K562 (cell line): ENCODE measurements at regions not wholly inside any gene's neighbourhood (a gene's known extent, or its start where the extent isn't known, plus 50 kb on each side); places are given as distances from the start of the nearest gene placed in this dataset.

Source experiments
- ATAC-seq: fragments of 200-7000 bp; cut with Tn5 transposase; 3 replicates; pipeline ENCODE4 v1.9.1; 2020; ENCODE audit warnings: moderate library complexity
- BruUV-seq: library from RNA; stranded (reverse); fragments of 400-500 nt; replicated peaks from 2 replicates; lab custom pipeline; 2021; lab: Mats Ljungman, UMichigan
- CTCF ChIA-PET: fragments of 300-600 bp; formaldehyde crosslinking; extraction: SDS; loops from one replicate; lab custom pipeline; 2021; ENCODE audit warnings: low intra/inter-chr PET ratio; lab: Yijun Ruan, JAX
- POLR2A ChIA-PET: fragments of 300-600, 350-650 bp; sonication (Branson Sonifier 250); formaldehyde crosslinking; extraction: SDS; loops from one replicate; lab custom pipeline; 2021; ENCODE audit warnings: antibody characterized with exemption, inconsistent platforms; lab: Yijun Ruan, JAX
- DNase-seq, 4 experiments: peaks; one replicate each; pipeline versions ENCODE4 v3.0.0 to v3.0.0-alpha.2; 2011 to 2018; ENCODE audit warnings: low spot score in 3 of 4, mixed read lengths in 3 of 4; ENCODE audit errors: extremely low read depth in 1 of 4
- FAIRE-seq: peaks from 2 replicates; lab custom pipeline; 2011; peaks lifted over from hg19 to GRCh38; lab: Jason Lieb, UNC
- H2AFZ ChIP-seq: 2 replicates; pipeline ENCODE4 v1.6.0; 2011; ENCODE audit warnings: low read depth, low read length, control low read depth, inconsistent platforms
- H3K27ac ChIP-seq: fragments of 200-600 bp; 3 replicates; pipeline ENCODE4 v1.8.0; 2011; ENCODE audit warnings: low read depth, mild to moderate bottlenecking, control low read depth, inconsistent platforms, low read length, moderate library complexity, mixed read lengths; ENCODE audit errors: extremely low read depth
- H3K27me3 ChIP-seq, 2 experiments: fragments of 300-600 bp in 1 of 2; 2 replicates in 1 of 2; 3 replicates in 1 of 2; pipeline versions ENCODE4 v1.6.0 to v1.8.0; 2011; ENCODE audit warnings: inconsistent platforms in 2 of 2, low read length in 2 of 2, mild to moderate bottlenecking in 1 of 2, mixed read lengths in 1 of 2, moderate library complexity in 1 of 2; ENCODE audit not compliant: control insufficient read depth in 2 of 2, insufficient read depth in 2 of 2
- H3K36me3 ChIP-seq: fragments of 300-600 bp; 3 replicates; pipeline ENCODE4 v1.8.0; 2011; ENCODE audit warnings: mild to moderate bottlenecking, low read length, inconsistent platforms; ENCODE audit not compliant: control insufficient read depth, insufficient read depth
- H3K4me1 ChIP-seq, 2 experiments: fragments of 200-600 bp in 1 of 2; replicated peaks in 1 of 2; 2 replicates in 1 of 2; 3 replicates in 1 of 2; pipeline versions ENCODE4 v1.5.1 to v1.8.0; 2011; ENCODE audit warnings: inconsistent platforms in 2 of 2, low read length in 2 of 2, mild to moderate bottlenecking in 1 of 2, mixed read lengths in 1 of 2, moderate library complexity in 1 of 2; ENCODE audit not compliant: control insufficient read depth in 2 of 2, insufficient read depth in 2 of 2
- H3K4me2 ChIP-seq: 2 replicates; pipeline ENCODE4 v1.6.1; 2011; ENCODE audit warnings: low read length, control low read depth, inconsistent platforms, mixed read lengths; ENCODE audit not compliant: insufficient read depth
- H3K4me3 ChIP-seq: fragments of 200-600 bp; sonication (generic), shearing (Covaris generic); 2 replicates; pipeline ENCODE4 v1.5.1; 2016; ENCODE audit warnings: control low read depth, inconsistent platforms
- H3K79me2 ChIP-seq: fragments of 200-600 bp; 3 replicates; pipeline ENCODE4 v1.8.0; 2011; ENCODE audit warnings: low read length, inconsistent platforms; ENCODE audit not compliant: control insufficient read depth, insufficient read depth
- H3K9ac ChIP-seq, 2 experiments: 2 replicates each; pipeline versions ENCODE4 v1.6.0 to v1.6.1; 2011; ENCODE audit warnings: low read depth in 2 of 2, low read length in 2 of 2, control low read depth in 1 of 2, inconsistent platforms in 1 of 2, mild to moderate bottlenecking in 1 of 2, mixed read lengths in 1 of 2; ENCODE audit not compliant: insufficient read depth in 1 of 2
- H3K9me1 ChIP-seq: one replicate; pipeline ENCODE4 v1.6.0; 2011; ENCODE audit warnings: inconsistent platforms, mild to moderate bottlenecking, low read length, moderate library complexity; ENCODE audit not compliant: control insufficient read depth, insufficient read depth
- H3K9me3 ChIP-seq: replicated peaks from 2 replicates; pipeline ENCODE4 v1.5.1; 2011; ENCODE audit warnings: low read depth, low read length, inconsistent platforms; ENCODE audit not compliant: control insufficient read depth, insufficient read depth
- H4K20me1 ChIP-seq: replicated peaks from 2 replicates; pipeline ENCODE4 v1.6.1; 2011; ENCODE audit warnings: low read length, inconsistent platforms, mixed read lengths; ENCODE audit not compliant: control insufficient read depth, insufficient read depth
- EP300 ChIP-seq: IDR thresholded peaks from 2 replicates; pipeline ENCODE4 v1.6.1; 2012; ENCODE audit warnings: low read length, improper control_type of control experiment
- GATA2 ChIP-seq: sonication (generic); formaldehyde crosslinking; IDR thresholded peaks from 2 replicates; pipeline ENCODE4 v1.4.0; 2020; ENCODE audit warnings: mild to moderate bottlenecking, missing genetic modification reagents
- GATAD2A ChIP-seq: fragments of 450-650 bp; IDR thresholded peaks from 2 replicates; pipeline ENCODE4 v1.6.1; 2017
- GTF2B ChIP-seq: IDR thresholded peaks from 2 replicates; pipeline ENCODE4 v1.6.1; 2011; ENCODE audit not compliant: insufficient read length; ENCODE audit errors: extremely low read depth
- HMGXB4 ChIP-seq: sonication (generic); formaldehyde crosslinking; IDR thresholded peaks from 2 replicates; pipeline ENCODE4 v1.8.1; 2023; ENCODE audit warnings: mild to moderate bottlenecking, missing genetic modification reagents
- KLF13 ChIP-seq: fragments of 450-650 bp; IDR thresholded peaks from 2 replicates; pipeline ENCODE4 v1.6.1; 2016; ENCODE audit warnings: missing genetic modification characterization, low read depth, mild to moderate bottlenecking, missing compliant biosample characterization, moderate library complexity, borderline replicate concordance
- NCOA2 ChIP-seq, 2 experiments: fragments of 450-650 bp; IDR thresholded peaks; 2 replicates each; pipeline ENCODE4 v1.6.1; 2018; ENCODE audit warnings: mild to moderate bottlenecking in 2 of 2, moderate library complexity in 1 of 2; ENCODE audit not compliant: partially characterized antibody in 2 of 2
- POLR2B ChIP-seq: fragments of 450-650 bp; IDR thresholded peaks from 2 replicates; pipeline ENCODE4 v1.6.1; 2018; ENCODE audit warnings: low read depth; ENCODE audit not compliant: partially characterized antibody
- SIN3B ChIP-seq: fragments of 450-650 bp; IDR thresholded peaks from 2 replicates; pipeline ENCODE4 v1.6.1; 2017; ENCODE audit warnings: low read depth, mild to moderate bottlenecking, moderate library complexity
- ZFP30 ChIP-seq: fragments of 250-450 bp; sonication (Bioruptor Pico); IDR thresholded peaks from 2 replicates; pipeline ENCODE4 v1.8.0; 2022; ENCODE audit warnings: moderate library complexity, mild to moderate bottlenecking, inconsistent platforms, borderline replicate concordance
- ZNF253 ChIP-seq: fragments of 250-450 bp; sonication (Bioruptor Pico); conservative IDR thresholded peaks from 2 replicates; pipeline ENCODE4 v1.6.1; 2021; ENCODE audit warnings: mild to moderate bottlenecking
- ZZZ3 ChIP-seq: fragments of 450-650 bp; IDR thresholded peaks from 2 replicates; pipeline ENCODE4 v1.6.1; 2016; ENCODE audit warnings: antibody characterized with exemption, mild to moderate bottlenecking, moderate library complexity
- WGBS: fragments of 100-300 bp; shearing (Covaris generic); methylation state at CpG from one replicate; pipeline ENCODE4 v1.1.6; 2016; ENCODE audit warnings: low coverage, mixed read lengths; ENCODE audit not compliant: insufficient coverage; ENCODE audit errors: missing lambda C conversion rate; 5-methylcytosine and 5-hydroxymethylcytosine counted together
- in situ Hi-C: fragments of 300-500 bp; cut with MboI; formaldehyde crosslinking; loops from 4 replicates; pipeline ENCODE4 v1.15.0; 2018; ENCODE audit warnings: inconsistent platforms, mixed read lengths
- intact Hi-C: fragments of 100-400 bp; cut with micrococcal nuclease; formaldehyde crosslinking; loops from 2 replicates; pipeline ENCODE4 v1.14.2; 2022

GRCh38 chr4:125397226-125397625 lies 82.5 kb downstream of the FAT4 start:
- no peak overlapping the region for H2AFZ ChIP-seq
- H3K9ac ChIP-seq: no peak overlapping the region
- ChIA-PET CTCF (no interaction called here), POLR2A (no interaction called here)
- in situ Hi-C loops: no loop called here
- H3K27ac ChIP-seq: no peak overlapping the region
- no peak for FAIRE-seq
- H3K9me3 ChIP-seq: no peaks in the 10 kb centered on the region
- ATAC-seq: no peak
- no peaks in the 10 kb centered on the region for H3K27me3 ChIP-seq
- WGBS: 0% methylated on average over 2 of the region's 2 CpGs
- BruUV-seq: no TSS peak
- H3K9me1 ChIP-seq: no peaks in the 10 kb centered on the region
- no peaks in the 10 kb centered on the region for H4K20me1 ChIP-seq
- H3K79me2 ChIP-seq: no peaks in the 10 kb centered on the region
- no peak overlapping the region for H3K4me3 ChIP-seq
- H3K4me1 ChIP-seq: no peaks in the 10 kb centered on the region
- H3K4me2 ChIP-seq: no peak overlapping the region
- H3K36me3 ChIP-seq: no peaks in the 10 kb centered on the region
- TF ChIP-seq ZFP30 (CRISPR knock-in tag) (no peak), EP300 (no peak), ZNF253 (CRISPR knock-in tag) (no peak), HMGXB4 (CRISPR knock-in tag) (no peak), GTF2B (no peak), KLF13 (tag) (no peak), GATAD2A (no peak), NCOA2 (IDR thresholded peaks at IDR 0.05; ENCODE audit: partially characterized antibody in 2 of 2) (no peak), POLR2B (no peak), GATA2 (CRISPR knock-in tag) (no peak), SIN3B (no peak), ZZZ3 (no peak)
- intact Hi-C loops: no loop called here
- DNase-seq: no peak
